Keratinocyte (primary cell): ENCODE measurements at regions not wholly inside any gene's neighbourhood (a gene's known extent, or its start where the extent isn't known, plus 50 kb on each side); places are given as distances from the start of the nearest gene placed in this dataset.

Experiments
- DNase-seq: peaks from one replicate; pipeline ENCODE4 v3.0.0-alpha.2; 2011; ENCODE audit warnings: low read depth, missing footprints, low spot score
- FAIRE-seq: peaks from 2 replicates; lab custom pipeline; 2011; peaks lifted over from hg19 to GRCh38; lab: Jason Lieb, UNC
- H2AFZ ChIP-seq: 2 replicates; pipeline ENCODE4 v1.6.0; 2012; ENCODE audit warnings: low read length, control low read depth, inconsistent platforms; ENCODE audit not compliant: control insufficient read depth
- H3K27ac ChIP-seq: 2 replicates; pipeline ENCODE4 v1.5.1; 2011; ENCODE audit warnings: low read length; ENCODE audit not compliant: control insufficient read depth, insufficient read depth
- H3K27me3 ChIP-seq: 3 replicates; pipeline ENCODE4 v1.6.0; 2011; ENCODE audit warnings: low read length; ENCODE audit not compliant: control insufficient read depth, insufficient read depth; ENCODE audit errors: extremely low read depth
- H3K36me3 ChIP-seq, 2 experiments: 2 replicates in 1 of 2; 3 replicates in 1 of 2; pipeline ENCODE4 v1.5.1; 2011; ENCODE audit warnings: low read length in 2 of 2, mild to moderate bottlenecking in 1 of 2; ENCODE audit not compliant: control insufficient read depth in 2 of 2, insufficient read depth in 2 of 2; ENCODE audit errors: extremely low read depth in 1 of 2
- H3K4me1 ChIP-seq: 3 replicates; pipeline ENCODE4 v1.5.1; 2011; ENCODE audit warnings: low read length; ENCODE audit not compliant: control insufficient read depth, insufficient read depth; ENCODE audit errors: extremely low read depth
- H3K4me2 ChIP-seq: 3 replicates; pipeline ENCODE4 v1.6.0; 2011; ENCODE audit warnings: low read depth, low read length; ENCODE audit not compliant: control insufficient read depth, insufficient read depth; ENCODE audit errors: extremely low read depth
- H3K4me3 ChIP-seq, 3 experiments: fragments of 200-600 bp in 1 of 3; sonication (generic) in 1 of 3; 2 replicates in 2 of 3; 3 replicates in 1 of 3; pipeline ENCODE4 v1.5.1; 2011 to 2016; ENCODE audit warnings: low read length in 3 of 3, mild to moderate bottlenecking in 3 of 3, control low read depth in 2 of 3, inconsistent platforms in 1 of 3, low read depth in 1 of 3, mixed read lengths in 1 of 3, mixed run types in 1 of 3, moderate library complexity in 1 of 3; ENCODE audit not compliant: control insufficient read depth in 2 of 3, insufficient read depth in 2 of 3; ENCODE audit errors: extremely low read depth in 1 of 3
- H3K79me2 ChIP-seq: 2 replicates; pipeline ENCODE4 v1.6.0; 2012; ENCODE audit warnings: low read length; ENCODE audit not compliant: control insufficient read depth, insufficient read depth
- H3K9ac ChIP-seq: 3 replicates; pipeline ENCODE4 v1.6.0; 2011; ENCODE audit warnings: low read length; ENCODE audit not compliant: control insufficient read depth, insufficient read depth; ENCODE audit errors: extremely low read depth
- H3K9me1 ChIP-seq: 3 replicates; pipeline ENCODE4 v1.6.0; 2011; ENCODE audit warnings: low read length; ENCODE audit not compliant: control insufficient read depth, insufficient read depth; ENCODE audit errors: extremely low read depth
- H3K9me3 ChIP-seq: 2 replicates; pipeline ENCODE4 v1.5.1; 2012; ENCODE audit warnings: low read depth, low read length; ENCODE audit not compliant: control insufficient read depth
- H4K20me1 ChIP-seq: 3 replicates; pipeline ENCODE4 v1.6.0; 2011; ENCODE audit warnings: low read length; ENCODE audit not compliant: control insufficient read depth, insufficient read depth; ENCODE audit errors: extremely low read depth
- CTCF ChIP-seq, 3 experiments: IDR thresholded peaks in 1 of 3; conservative IDR thresholded peaks in 1 of 3; optimal IDR thresholded peaks in 1 of 3; 2 replicates in 2 of 3; 3 replicates in 1 of 3; pipeline versions ENCODE3 to v1.5.1; 2011; ENCODE audit warnings: low read length in 3 of 3, mild to moderate bottlenecking in 3 of 3, moderate library complexity in 2 of 3, control low read depth in 1 of 3, inconsistent platforms in 1 of 3; ENCODE audit not compliant: insufficient read depth in 2 of 3; ENCODE audit errors: extremely low read depth in 1 of 3
- EZH2 ChIP-seq: IDR thresholded peaks from one replicate; pipeline ENCODE4 v1.6.1; 2012; ENCODE audit warnings: inconsistent platforms, mild to moderate bottlenecking, low read length, moderate library complexity
- dilution Hi-C: fragments of 300-500 bp; cut with MboI; formaldehyde crosslinking; loops from one replicate; pipeline ENCODE4 v1.7.0; 2020; ENCODE audit warnings: low sequenced_read_pairs; ENCODE audit not compliant: extremely low pct_ligation_motif_present

GRCh38 chrX:13266641-13267345 lies 53.1 kb downstream of the ATXN3L start:
- dilution Hi-C loops: no loop called here
- H3K4me3 ChIP-seq: no peak overlapping the region
- DNase-seq (peak; percentile 45), FAIRE-seq (peak; percentile 41)
- H4K20me1 ChIP-seq: no peaks in the 10 kb centered on the region
- peak overlapping the region; percentile 39 for H3K27ac ChIP-seq
- TF ChIP-seq CTCF (optimal IDR thresholded peaks at IDR 0.05 in 1 of 3, IDR thresholded peaks at IDR 0.05 in 1 of 3, conservative IDR thresholded peaks at IDR 0.05 in 1 of 3; ENCODE audit: extremely low read depth in 1 of 3, insufficient read depth in 2 of 3, low read length in 3 of 3) (no peak), EZH2 (no peak)
- no peaks in the 10 kb centered on the region for H3K27me3 ChIP-seq
- no peak overlapping the region for H2AFZ ChIP-seq
- no peaks in the 10 kb centered on the region for H3K9me1 ChIP-seq
- H3K79me2 ChIP-seq: no peaks in the 10 kb centered on the region
- no peak overlapping the region for H3K9ac ChIP-seq
- H3K4me1 ChIP-seq: peaks cover 4% of the 10 kb centered on the region
- no peaks in the 10 kb centered on the region for H3K9me3 ChIP-seq
- H3K36me3 ChIP-seq: no peaks in the 10 kb centered on the region
- H3K4me2 ChIP-seq: peak overlapping the region; percentile 41

DNA sequence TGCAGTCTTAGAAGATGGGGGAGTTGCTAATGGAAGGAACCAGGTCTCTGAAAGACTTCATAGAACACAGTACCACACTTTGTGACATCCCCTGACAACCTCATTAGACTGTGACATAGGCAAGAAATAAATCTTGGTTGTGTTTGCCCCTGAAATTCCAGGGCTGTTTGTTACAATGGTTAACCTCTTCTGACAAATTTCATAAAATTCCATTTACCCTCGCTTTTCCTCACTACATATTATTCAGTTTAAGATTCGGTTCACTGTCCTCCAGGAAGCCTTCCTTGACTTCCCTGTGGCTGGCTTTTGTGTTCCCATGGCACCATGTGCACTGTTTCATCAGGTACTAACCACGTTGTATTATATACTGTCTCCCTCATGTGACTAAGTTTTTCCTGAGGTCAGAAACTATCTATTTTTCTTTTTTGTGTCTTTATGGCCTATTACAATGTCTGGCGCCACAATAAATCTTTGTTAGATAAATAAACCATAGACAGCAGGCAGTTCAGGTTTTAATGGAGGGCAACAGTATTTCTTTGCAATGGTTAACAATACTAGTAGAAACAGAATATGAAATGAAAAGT lies 54.2 kb downstream of the ATXN3L start:
- no peak overlapping the region for H3K9ac ChIP-seq
- H4K20me1 ChIP-seq: no peaks in the 10 kb centered on the region
- no peaks in the 10 kb centered on the region for H3K36me3 ChIP-seq
- no peaks in the 10 kb centered on the region for H3K27me3 ChIP-seq
- H3K27ac ChIP-seq: no peak overlapping the region
- no peaks in the 10 kb centered on the region for H3K9me1 ChIP-seq
- peaks cover 4% of the 10 kb centered on the region for H3K4me1 ChIP-seq
- TF ChIP-seq EZH2 (no peak), CTCF (optimal IDR thresholded peaks at IDR 0.05 in 1 of 3, IDR thresholded peaks at IDR 0.05 in 1 of 3, conservative IDR thresholded peaks at IDR 0.05 in 1 of 3; ENCODE audit: extremely low read depth in 1 of 3, insufficient read depth in 2 of 3, low read length in 3 of 3) (no peak)
- no peaks in the 10 kb centered on the region for H3K79me2 ChIP-seq
- H3K4me3 ChIP-seq: no peak overlapping the region
- no peaks in the 10 kb centered on the region for H3K9me3 ChIP-seq
- FAIRE-seq (no peak), DNase-seq (no peak)
- H3K4me2 ChIP-seq: no peak overlapping the region
- dilution Hi-C loops: no loop called here
- no peak overlapping the region for H2AFZ ChIP-seq
